Glomerular visceral epithelial cell (primary cell): ENCODE measurements at regions not wholly inside any gene's neighbourhood (a gene's known extent, or its start where the extent isn't known, plus 50 kb on each side); places are given as distances from the start of the nearest gene placed in this dataset.
"Not testable (repeated sequence)": the region's sequence is repeated elsewhere in the genome, so short reads cannot be mapped to it uniquely, and the experiment has no call there.

ENCODE experiments used
- DNase-seq: peaks from one replicate; pipeline ENCODE4 v3.0.0-alpha.2; 2016; ENCODE audit errors: extremely low spot score

GRCh38 chr21:36247316-36248010 is 72.5 kb upstream of the MORC3 start:
- peak; percentile 62 for DNase-seq

- DNase-seq: no peak
Observed at GRCh38 chr21:36249576-36250422, 70.2 kb upstream of the MORC3 start.

- DNase-seq: no peak
Observed at GRCh38 chr21:36250423-36251075, 69.4 kb upstream of the MORC3 start.

- DNase-seq: no peak
Observed at GRCh38 chr21:36254106-36254941, 65.7 kb upstream of the MORC3 start.

GRCh38 chr21:36255663-36256062 is 64.3 kb upstream of the MORC3 start:
- DNase-seq: no peak

DNA sequence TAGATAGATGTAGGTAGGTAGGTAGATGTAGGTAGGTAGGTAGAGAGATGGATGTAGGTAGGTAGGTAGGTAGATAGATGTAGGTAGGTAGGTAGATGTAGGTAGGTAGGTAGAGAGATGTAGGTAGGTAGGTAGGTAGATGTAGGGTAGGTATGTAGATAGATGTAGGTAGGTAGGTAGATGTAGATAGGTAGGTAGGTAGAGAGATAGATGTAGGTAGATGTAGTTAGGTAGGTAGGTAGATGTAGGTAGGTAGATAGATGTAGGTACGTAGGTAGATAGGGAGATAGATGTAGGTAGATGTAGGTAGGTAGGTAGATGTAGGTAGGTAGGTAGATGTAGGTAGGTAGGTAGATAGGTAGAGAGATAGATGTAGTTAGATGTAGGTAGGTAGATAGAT is 62.3 kb upstream of the MORC3 start:
- DNase-seq: no peak

- peak; percentile 66 for DNase-seq
Observed at GRCh38 chr21:36260030-36260787, 59.8 kb upstream of the MORC3 start.

DNA sequence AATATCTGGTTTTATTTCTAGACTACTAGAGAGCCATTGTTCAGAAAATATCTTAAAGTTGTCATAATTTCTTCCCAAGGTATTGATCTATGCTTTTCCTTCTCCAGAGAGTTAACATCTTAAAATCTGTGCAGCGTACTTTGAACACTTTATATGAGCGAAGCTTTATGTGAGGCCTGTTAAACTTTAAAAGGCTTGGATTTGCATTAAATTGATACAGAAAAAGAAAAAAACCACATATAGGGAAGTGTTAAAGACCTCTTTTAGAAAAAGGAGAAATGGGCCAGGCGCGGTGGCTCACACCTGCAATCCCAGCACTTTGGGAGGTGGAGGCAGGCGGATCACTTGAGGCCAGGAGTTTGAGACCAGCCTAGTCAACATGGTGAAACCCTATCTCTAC is 59.2 kb upstream of the MORC3 start:
- no peak for DNase-seq

DNA sequence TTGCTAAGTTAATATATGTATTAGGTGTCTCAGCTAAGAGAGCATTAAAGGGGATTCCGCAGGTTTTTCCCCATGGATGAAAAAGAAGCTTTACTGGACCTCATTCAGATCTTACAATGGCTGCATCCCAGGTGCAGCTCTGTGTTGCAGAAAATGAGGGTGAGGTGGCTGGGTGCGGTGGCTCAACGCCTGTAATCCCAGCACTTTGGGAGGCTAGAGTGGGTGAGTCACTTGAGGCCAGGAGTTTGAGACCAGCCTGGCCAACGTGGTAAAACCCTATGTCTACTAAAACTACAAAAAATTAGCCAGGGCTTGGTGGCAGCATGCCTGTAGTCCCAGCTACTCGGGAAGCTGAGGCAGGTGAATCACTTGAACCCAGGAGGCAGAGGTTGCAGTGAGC is 58.5 kb upstream of the MORC3 start:
- DNase-seq: peak; percentile 55

GRCh38 chr21:36263797-36264196 is 56.2 kb upstream of the MORC3 start:
- DNase-seq: no peak

DNA sequence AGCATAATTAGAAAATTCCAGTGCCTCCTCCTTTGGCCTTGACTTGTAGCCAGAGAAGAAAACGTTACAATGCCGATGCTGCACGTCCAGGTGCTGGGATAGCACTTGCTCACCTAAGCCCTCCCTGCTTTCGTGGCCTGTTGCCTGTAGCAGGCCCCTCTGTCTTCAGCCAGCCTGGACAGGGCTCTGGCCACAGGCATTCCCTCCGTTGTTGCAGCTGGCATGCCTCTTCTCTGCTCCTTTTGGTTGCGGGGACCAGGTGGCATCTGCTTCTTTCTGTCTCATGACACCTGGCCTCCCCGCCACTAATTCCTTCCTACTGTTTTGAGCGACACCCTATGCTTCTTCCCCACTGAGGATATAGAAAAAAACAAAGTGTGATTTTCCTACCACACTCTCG is 54.6 kb upstream of the MORC3 start:
- DNase-seq: no peak

- DNase-seq: not testable (repeated sequence)
Observed at GRCh38 chr21:36267828-36268227, 52.2 kb upstream of the MORC3 start.

DNA sequence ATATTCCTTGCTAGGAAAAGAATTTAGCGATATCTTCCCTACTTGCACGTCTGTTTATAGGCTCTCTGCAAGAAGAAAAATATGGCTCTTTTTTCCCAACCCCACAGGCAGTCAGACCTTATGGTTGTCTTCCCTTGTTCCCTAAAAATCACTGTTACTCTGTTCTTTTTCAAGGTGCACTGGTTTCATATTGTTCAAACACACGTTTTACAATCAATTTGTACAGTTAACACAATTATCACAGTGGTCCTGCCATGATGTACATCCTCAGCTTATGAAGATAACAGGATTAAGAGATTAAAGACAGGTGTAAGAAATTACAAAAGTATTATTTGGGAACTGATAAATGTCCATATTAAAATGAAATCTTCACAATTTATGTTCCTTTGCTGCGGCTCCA is 51.7 kb upstream of the MORC3 start:
- not testable (repeated sequence) for DNase-seq
